GM12864 (cell line): ENCODE measurements at regions not wholly inside any gene's neighbourhood (a gene's known extent, or its start where the extent isn't known, plus 50 kb on each side); places are given as distances from the start of the nearest gene placed in this dataset.
"Not testable (repeated sequence)": the region's sequence is repeated elsewhere in the genome, so short reads cannot be mapped to it uniquely, and the experiment has no call there.

Experiments
- DNase-seq: peaks from one replicate; pipeline ENCODE4 v3.0.0-alpha.2; 2011; ENCODE audit warnings: low read depth
- H3K4me3 ChIP-seq: 2 replicates; pipeline ENCODE4 v1.5.1; 2011; ENCODE audit warnings: mild to moderate bottlenecking, low read depth, low read length, control low read depth
- CTCF ChIP-seq: IDR thresholded peaks from 2 replicates; pipeline ENCODE4 v1.5.1; 2011; ENCODE audit warnings: low read depth, mild to moderate bottlenecking, moderate library complexity, low read length, control low read depth, inconsistent platforms; ENCODE audit errors: missing control alignments

- TF ChIP-seq CTCF, result no peak
- no peak for DNase-seq
- H3K4me3 ChIP-seq, result no peak overlapping the region
Measured at GRCh38 chr1:34370748-34371147, 194.0 kb downstream of the C1orf94 start.

GRCh38 chr1:34371179-34371578, 194.5 kb downstream of the C1orf94 start:
- DNase-seq, H3K4me3 ChIP-seq: not testable (repeated sequence)

- no peak overlapping the region for H3K4me3 ChIP-seq
- no peak for TF ChIP-seq CTCF
- DNase-seq, result no peak
Measured at GRCh38 chr1:34371829-34372532, 195.3 kb downstream of the C1orf94 start.

GRCh38 chr1:34372891-34373290, 196.2 kb downstream of the C1orf94 start:
- no peak overlapping the region for H3K4me3 ChIP-seq
- TF ChIP-seq CTCF, result no peak
- DNase-seq, result no peak

GRCh38 chr1:34373912-34374311, 197.2 kb downstream of the C1orf94 start:
- H3K4me3 ChIP-seq, result no peak overlapping the region
- TF ChIP-seq CTCF, result no peak
- DNase-seq, result no peak

GRCh38 chr1:34376531-34376930, 199.8 kb downstream of the C1orf94 start:
- H3K4me3 ChIP-seq, result no peak overlapping the region
- no peak for TF ChIP-seq CTCF
- DNase-seq, result no peak

- no peak for DNase-seq
- no peak overlapping the region for H3K4me3 ChIP-seq
Measured at GRCh38 chr1:34378968-34379856, 202.5 kb downstream of the C1orf94 start.

More at GRCh38 chr1:34378968-34379856, 202.5 kb downstream of the C1orf94 start:
- TF ChIP-seq CTCF, result no peak
